ENCODE measurements at regions not wholly inside any gene's neighbourhood (a gene's known extent, or its start where the extent isn't known, plus 50 kb on each side); places are given as distances from the start of the nearest gene placed in this dataset.

DNA sequence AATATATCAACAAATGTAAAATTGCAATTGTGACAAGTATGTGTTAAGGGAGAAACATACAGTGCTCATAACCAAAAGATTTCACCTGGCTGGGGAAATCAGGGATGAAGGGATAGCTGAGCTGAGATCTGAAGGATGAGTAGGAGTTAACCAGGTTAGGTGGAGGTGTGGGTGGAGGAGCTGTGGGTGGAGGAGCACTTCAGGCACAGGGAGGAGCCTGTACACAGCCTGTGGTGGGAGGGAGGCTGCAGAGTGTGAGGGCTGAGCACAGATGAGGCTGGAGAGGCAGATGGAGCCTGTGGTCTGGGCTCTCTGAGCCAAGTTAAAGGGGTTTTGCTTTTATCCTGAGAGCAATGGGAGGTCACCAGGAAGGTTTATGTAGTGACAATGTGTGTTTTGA, 111.9 kb downstream of the XCL2 start (continued):
- TF ChIP-seq, protein P1, sequence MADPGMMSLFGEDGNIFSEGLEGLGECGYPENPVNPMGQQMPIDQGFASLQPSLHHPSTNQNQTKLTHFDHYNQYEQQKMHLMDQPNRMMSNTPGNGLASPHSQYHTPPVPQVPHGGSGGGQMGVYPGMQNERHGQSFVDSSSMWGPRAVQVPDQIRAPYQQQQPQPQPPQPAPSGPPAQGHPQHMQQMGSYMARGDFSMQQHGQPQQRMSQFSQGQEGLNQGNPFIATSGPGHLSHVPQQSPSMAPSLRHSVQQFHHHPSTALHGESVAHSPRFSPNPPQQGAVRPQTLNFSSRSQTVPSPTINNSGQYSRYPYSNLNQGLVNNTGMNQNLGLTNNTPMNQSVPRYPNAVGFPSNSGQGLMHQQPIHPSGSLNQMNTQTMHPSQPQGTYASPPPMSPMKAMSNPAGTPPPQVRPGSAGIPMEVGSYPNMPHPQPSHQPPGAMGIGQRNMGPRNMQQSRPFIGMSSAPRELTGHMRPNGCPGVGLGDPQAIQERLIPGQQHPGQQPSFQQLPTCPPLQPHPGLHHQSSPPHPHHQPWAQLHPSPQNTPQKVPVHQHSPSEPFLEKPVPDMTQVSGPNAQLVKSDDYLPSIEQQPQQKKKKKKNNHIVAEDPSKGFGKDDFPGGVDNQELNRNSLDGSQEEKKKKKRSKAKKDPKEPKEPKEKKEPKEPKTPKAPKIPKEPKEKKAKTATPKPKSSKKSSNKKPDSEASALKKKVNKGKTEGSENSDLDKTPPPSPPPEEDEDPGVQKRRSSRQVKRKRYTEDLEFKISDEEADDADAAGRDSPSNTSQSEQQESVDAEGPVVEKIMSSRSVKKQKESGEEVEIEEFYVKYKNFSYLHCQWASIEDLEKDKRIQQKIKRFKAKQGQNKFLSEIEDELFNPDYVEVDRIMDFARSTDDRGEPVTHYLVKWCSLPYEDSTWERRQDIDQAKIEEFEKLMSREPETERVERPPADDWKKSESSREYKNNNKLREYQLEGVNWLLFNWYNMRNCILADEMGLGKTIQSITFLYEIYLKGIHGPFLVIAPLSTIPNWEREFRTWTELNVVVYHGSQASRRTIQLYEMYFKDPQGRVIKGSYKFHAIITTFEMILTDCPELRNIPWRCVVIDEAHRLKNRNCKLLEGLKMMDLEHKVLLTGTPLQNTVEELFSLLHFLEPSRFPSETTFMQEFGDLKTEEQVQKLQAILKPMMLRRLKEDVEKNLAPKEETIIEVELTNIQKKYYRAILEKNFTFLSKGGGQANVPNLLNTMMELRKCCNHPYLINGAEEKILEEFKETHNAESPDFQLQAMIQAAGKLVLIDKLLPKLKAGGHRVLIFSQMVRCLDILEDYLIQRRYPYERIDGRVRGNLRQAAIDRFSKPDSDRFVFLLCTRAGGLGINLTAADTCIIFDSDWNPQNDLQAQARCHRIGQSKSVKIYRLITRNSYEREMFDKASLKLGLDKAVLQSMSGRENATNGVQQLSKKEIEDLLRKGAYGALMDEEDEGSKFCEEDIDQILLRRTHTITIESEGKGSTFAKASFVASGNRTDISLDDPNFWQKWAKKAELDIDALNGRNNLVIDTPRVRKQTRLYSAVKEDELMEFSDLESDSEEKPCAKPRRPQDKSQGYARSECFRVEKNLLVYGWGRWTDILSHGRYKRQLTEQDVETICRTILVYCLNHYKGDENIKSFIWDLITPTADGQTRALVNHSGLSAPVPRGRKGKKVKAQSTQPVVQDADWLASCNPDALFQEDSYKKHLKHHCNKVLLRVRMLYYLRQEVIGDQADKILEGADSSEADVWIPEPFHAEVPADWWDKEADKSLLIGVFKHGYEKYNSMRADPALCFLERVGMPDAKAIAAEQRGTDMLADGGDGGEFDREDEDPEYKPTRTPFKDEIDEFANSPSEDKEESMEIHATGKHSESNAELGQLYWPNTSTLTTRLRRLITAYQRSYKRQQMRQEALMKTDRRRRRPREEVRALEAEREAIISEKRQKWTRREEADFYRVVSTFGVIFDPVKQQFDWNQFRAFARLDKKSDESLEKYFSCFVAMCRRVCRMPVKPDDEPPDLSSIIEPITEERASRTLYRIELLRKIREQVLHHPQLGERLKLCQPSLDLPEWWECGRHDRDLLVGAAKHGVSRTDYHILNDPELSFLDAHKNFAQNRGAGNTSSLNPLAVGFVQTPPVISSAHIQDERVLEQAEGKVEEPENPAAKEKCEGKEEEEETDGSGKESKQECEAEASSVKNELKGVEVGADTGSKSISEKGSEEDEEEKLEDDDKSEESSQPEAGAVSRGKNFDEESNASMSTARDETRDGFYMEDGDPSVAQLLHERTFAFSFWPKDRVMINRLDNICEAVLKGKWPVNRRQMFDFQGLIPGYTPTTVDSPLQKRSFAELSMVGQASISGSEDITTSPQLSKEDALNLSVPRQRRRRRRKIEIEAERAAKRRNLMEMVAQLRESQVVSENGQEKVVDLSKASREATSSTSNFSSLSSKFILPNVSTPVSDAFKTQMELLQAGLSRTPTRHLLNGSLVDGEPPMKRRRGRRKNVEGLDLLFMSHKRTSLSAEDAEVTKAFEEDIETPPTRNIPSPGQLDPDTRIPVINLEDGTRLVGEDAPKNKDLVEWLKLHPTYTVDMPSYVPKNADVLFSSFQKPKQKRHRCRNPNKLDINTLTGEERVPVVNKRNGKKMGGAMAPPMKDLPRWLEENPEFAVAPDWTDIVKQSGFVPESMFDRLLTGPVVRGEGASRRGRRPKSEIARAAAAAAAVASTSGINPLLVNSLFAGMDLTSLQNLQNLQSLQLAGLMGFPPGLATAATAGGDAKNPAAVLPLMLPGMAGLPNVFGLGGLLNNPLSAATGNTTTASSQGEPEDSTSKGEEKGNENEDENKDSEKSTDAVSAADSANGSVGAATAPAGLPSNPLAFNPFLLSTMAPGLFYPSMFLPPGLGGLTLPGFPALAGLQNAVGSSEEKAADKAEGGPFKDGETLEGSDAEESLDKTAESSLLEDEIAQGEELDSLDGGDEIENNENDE (IDR thresholded peaks at IDR 0.05; ENCODE audit: insufficient replicate concordance, low read length): no peak
- no peak for TF ChIP-seq SP2 (IDR thresholded peaks at IDR 0.05; ENCODE audit: low read length)

Measured in H1 (cell line).